Muscle layer of colon (tissue), 2 donors: ENCODE measurements at regions not wholly inside any gene's neighbourhood (a gene's known extent, or its start where the extent isn't known, plus 50 kb on each side); places are given as distances from the start of the nearest gene placed in this dataset.

Experiments
- H3K27ac ChIP-seq: one replicate; pipeline ENCODE4 v1.7.0; 2013; ENCODE audit warnings: low read depth, mild to moderate bottlenecking, low read length, moderate library complexity
- H3K27me3 ChIP-seq, 2 donors: one replicate each; pipeline ENCODE4 v1.7.0; 2013; ENCODE audit warnings: low read length in 2 of 2, mild to moderate bottlenecking in 2 of 2; ENCODE audit not compliant: insufficient read depth in 2 of 2, control insufficient read depth in 1 of 2
- H3K36me3 ChIP-seq: one replicate; pipeline ENCODE4 v1.7.0; 2013; ENCODE audit warnings: mild to moderate bottlenecking, low read length; ENCODE audit not compliant: insufficient read depth
- H3K4me1 ChIP-seq: one replicate; pipeline ENCODE4 v1.7.0; 2013; ENCODE audit warnings: mild to moderate bottlenecking, low read length; ENCODE audit not compliant: insufficient read depth
- H3K4me3 ChIP-seq, 2 donors: one replicate each; pipeline ENCODE4 v1.7.0; 2013; ENCODE audit warnings: low read length in 2 of 2, low read depth in 1 of 2, mild to moderate bottlenecking in 1 of 2, moderate library complexity in 1 of 2
- H3K9ac ChIP-seq: one replicate; pipeline ENCODE4 v1.7.0; 2013; ENCODE audit warnings: low read length
- H3K9me3 ChIP-seq: one replicate; pipeline ENCODE4 v1.7.0; 2013; ENCODE audit warnings: mild to moderate bottlenecking, low read length
- donor health status: abdominal sarcoma.
- donor health status: Adenocarcinoma of cecum.

GRCh38 chr14:98647754-98648153 is 624.2 kb downstream of the BCL11B start:
- Histone ChIP-seq H3K4me1 (no peaks in the 10 kb centered on the region), H3K9ac (no peak overlapping the region), H3K27me3 (no peaks in the 10 kb centered on the region), H3K4me3 (no peak overlapping the region), H3K27ac (no peak overlapping the region), H3K36me3 (no peaks in the 10 kb centered on the region), H3K9me3 (no peaks in the 10 kb centered on the region)

- Histone ChIP-seq H3K9me3 (no peaks in the 10 kb centered on the region), H3K4me3 (no peak overlapping the region), H3K36me3 (no peaks in the 10 kb centered on the region), H3K9ac (no peak overlapping the region), H3K27ac (no peak overlapping the region), H3K4me1 (no peaks in the 10 kb centered on the region), H3K27me3 (no peaks in the 10 kb centered on the region)
These were observed 621.0 kb downstream of the BCL11B start for GRCh38 chr14:98651037-98651436.

GRCh38 chr14:98665007-98665406 is 607.0 kb downstream of the BCL11B start:
- H3K27ac ChIP-seq, result no peak overlapping the region
- H3K36me3 ChIP-seq, result no peaks in the 10 kb centered on the region

DNA sequence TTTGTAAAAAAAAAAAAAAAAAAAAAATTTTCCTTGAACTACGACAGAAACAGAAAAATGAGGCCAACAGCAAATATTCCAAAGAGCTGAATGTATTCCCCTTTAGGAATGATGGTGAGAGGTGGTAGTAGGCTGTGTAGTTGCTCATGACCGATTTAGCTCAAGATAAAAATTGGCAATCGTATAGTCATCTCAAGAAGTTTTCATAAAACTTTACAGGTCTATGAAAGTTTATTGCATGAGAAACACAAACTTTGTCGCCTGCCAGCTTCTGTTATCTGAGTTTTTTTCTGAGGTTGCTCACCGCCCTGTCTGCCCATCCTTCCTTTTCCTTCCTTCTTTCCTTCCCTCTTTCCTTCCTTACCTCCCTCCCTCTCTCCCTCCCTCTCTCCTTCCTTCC is 605.5 kb downstream of the BCL11B start:
- Histone ChIP-seq H3K27ac (no peak overlapping the region), H3K9me3 (no peaks in the 10 kb centered on the region), H3K4me3 (no peak overlapping the region), H3K4me1 (no peaks in the 10 kb centered on the region), H3K9ac (no peak overlapping the region), H3K36me3 (no peaks in the 10 kb centered on the region), H3K27me3 (no peaks in the 10 kb centered on the region)

More at GRCh38 chr14:98665007-98665406, 607.0 kb downstream of the BCL11B start:
- no peak overlapping the region for H3K9ac ChIP-seq
- H3K4me1 ChIP-seq, result no peaks in the 10 kb centered on the region
- H3K4me3 ChIP-seq, result no peak overlapping the region
- no peaks in the 10 kb centered on the region for H3K27me3 ChIP-seq
- H3K9me3 ChIP-seq, result no peaks in the 10 kb centered on the region

DNA sequence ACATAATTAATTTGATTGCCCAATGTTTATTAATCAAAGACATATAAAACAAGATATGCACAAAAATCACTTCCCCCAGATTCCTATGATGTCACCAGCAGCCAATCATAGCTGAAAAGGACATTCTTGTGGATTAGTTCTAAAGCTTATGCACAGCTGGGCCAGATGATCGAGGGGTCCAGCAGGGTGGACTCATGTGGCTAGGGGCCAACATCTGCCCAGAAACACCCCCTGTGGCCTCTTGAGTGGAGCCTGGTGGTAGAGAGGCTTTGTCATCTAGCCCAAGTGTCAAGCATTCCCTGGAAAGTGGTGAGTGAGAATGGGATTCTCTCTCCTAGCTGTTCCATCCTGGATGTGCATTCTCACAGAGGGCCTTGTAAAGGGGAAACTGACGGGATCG is 590.0 kb downstream of the BCL11B start:
- no peak overlapping the region for H3K27ac ChIP-seq

DNA sequence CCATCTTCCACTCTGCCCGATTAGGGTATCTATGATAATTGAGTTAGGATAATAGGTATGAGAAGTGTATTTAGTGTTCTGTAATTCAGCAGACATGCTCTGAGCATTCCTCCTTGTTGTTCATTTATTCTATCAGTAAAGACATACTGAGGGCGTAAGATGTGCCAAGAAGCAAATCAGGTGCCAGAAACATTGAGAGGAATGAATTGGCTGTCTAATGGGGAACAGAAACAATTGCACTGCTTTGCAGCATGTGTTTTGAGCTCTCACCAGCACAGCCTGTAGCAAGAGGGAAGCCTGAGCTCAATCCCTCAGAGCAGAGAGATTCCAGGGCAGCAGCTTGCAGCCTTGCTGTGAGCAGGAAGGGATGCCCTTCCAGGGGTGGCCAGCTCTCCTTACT is 589.3 kb downstream of the BCL11B start:
- Histone ChIP-seq H3K36me3 (no peaks in the 10 kb centered on the region), H3K27ac (no peak overlapping the region), H3K9me3 (no peaks in the 10 kb centered on the region), H3K4me3 (no peak overlapping the region), H3K9ac (no peak overlapping the region), H3K27me3 (no peaks in the 10 kb centered on the region), H3K4me1 (no peaks in the 10 kb centered on the region)

More for the DNA sequence above, 590.0 kb downstream of the BCL11B start:
- H3K4me3 ChIP-seq, result no peak overlapping the region
- H3K36me3 ChIP-seq, result no peaks in the 10 kb centered on the region
- H3K9me3 ChIP-seq, result no peaks in the 10 kb centered on the region
- H3K4me1 ChIP-seq, result no peaks in the 10 kb centered on the region
- no peaks in the 10 kb centered on the region for H3K27me3 ChIP-seq
- H3K9ac ChIP-seq, result no peak overlapping the region

DNA sequence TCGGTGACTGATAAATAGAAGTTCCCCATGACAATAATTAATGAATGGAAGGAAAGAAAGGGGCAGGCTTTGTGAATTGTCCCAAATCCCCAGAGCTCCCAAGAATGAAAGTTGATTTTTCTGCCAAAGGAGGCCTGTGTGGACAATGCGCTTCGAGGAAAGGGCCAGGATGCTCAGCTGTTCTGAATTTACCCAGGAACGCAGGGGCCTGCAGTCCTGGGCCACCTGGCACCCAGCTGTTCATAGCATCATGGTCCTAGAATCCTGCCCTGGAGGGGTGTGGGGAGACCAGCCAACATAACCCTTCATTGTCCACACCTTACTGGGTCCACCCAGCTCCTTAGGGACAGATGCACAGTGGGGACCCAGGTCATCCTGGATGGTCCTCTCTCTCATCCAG is 587.5 kb downstream of the BCL11B start:
- Histone ChIP-seq H3K9ac (no peak overlapping the region), H3K9me3 (no peaks in the 10 kb centered on the region), H3K27me3 (no peaks in the 10 kb centered on the region), H3K27ac (no peak overlapping the region), H3K36me3 (no peaks in the 10 kb centered on the region), H3K4me1 (no peaks in the 10 kb centered on the region), H3K4me3 (no peak overlapping the region)

DNA sequence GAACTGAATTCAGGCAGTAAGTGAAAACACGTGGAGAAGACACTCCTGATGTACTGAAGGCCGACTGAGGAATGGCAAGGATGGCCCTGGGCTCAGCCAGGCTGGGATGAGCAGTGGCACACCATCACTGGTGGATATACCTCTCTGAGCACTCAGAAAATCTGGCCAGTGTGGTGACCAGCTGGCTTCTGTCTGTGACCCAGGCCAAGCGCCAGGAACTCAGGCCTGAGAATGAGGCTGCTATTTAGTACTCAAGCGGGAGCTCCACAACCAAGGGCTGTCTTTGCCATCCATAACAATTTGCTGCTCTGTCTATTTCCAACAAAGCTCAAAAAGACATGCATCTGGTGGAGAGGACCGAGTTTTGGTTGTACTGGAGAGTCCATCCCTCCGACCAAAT is 586.3 kb downstream of the BCL11B start:
- H3K27ac ChIP-seq, result no peak overlapping the region
- no peaks in the 10 kb centered on the region for H3K36me3 ChIP-seq

DNA sequence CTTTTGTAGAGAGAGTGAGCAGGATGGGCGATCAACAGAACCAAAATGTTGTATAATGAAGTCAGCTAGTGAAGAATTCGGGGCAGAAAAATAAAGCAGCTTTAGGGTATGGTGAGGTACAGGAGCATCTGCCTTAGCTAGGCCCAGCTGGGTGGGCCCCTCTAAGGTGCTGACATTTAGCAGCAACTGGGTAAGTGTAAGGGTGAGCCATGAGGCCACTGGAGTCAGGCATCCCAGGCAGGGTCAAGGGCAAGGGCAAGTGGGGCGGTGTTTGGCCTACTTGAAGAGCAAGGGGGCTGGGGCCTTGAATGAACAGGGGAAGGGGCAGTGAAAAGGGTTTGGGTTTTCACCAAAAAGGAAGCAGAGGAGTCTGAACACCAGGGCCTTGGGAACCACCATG is 583.6 kb downstream of the BCL11B start:
- Histone ChIP-seq H3K9me3 (no peaks in the 10 kb centered on the region), H3K9ac (no peak overlapping the region), H3K4me1 (peaks cover 4% of the 10 kb centered on the region), H3K36me3 (no peaks in the 10 kb centered on the region), H3K27me3 (no peaks in the 10 kb centered on the region), H3K4me3 (no peak overlapping the region), H3K27ac (no peak overlapping the region)

More for the DNA sequence above, 586.3 kb downstream of the BCL11B start:
- Histone ChIP-seq H3K4me3 (no peak overlapping the region), H3K4me1 (peaks cover under 1% of the 10 kb centered on the region), H3K9ac (no peak overlapping the region), H3K27me3 (no peaks in the 10 kb centered on the region), H3K9me3 (no peaks in the 10 kb centered on the region)

GRCh38 chr14:98689951-98690350 is 582.0 kb downstream of the BCL11B start:
- Histone ChIP-seq H3K9me3 (no peaks in the 10 kb centered on the region), H3K36me3 (no peaks in the 10 kb centered on the region), H3K27me3 (no peaks in the 10 kb centered on the region), H3K4me3 (no peak overlapping the region), H3K9ac (no peak overlapping the region), H3K27ac (no peak overlapping the region), H3K4me1 (peaks cover 4% of the 10 kb centered on the region)

DNA sequence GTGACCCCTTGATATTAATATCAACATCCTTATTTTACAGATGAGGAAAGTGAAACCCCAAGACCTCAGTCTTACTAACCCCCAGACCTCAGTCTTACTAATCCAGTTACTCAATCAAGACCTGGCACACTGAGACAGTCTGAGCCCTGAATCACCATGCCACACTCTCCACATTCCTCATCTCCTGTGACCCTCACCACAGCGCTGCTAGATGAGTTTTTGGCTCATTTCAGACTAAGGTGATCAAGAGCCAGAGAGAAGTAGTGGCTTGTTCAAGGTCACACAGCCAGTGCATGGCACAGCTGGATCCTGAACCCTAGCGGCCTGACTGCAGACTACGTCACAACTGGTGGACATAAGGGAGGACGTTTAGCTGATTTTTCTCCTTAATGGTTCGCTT is 579.2 kb downstream of the BCL11B start:
- Histone ChIP-seq H3K9ac (no peak overlapping the region), H3K4me1 (peaks cover 4% of the 10 kb centered on the region), H3K27ac (no peak overlapping the region), H3K27me3 (no peaks in the 10 kb centered on the region), H3K4me3 (no peak overlapping the region), H3K9me3 (no peaks in the 10 kb centered on the region), H3K36me3 (no peaks in the 10 kb centered on the region)

DNA sequence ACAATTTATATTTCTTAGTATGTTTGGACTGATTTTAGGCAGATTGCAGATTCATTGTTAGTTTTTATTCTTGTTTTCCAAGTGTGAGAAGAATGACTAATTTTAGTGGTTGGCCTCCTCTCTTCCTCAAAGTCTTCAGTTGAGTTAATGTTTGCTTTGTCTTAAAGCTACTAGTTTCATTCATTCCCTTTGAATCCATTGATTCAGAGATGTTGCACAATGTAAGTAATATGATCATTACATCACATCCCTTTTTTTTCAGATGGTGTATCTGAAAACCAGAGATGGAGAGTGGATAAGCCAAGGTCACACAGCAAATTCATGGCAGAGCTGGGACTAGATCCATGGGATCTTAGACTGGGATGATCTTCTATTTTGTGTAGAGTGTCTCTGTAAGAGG is 577.5 kb downstream of the BCL11B start:
- Histone ChIP-seq H3K9ac (no peak overlapping the region), H3K9me3 (no peaks in the 10 kb centered on the region), H3K36me3 (no peaks in the 10 kb centered on the region), H3K4me1 (peaks cover 4% of the 10 kb centered on the region), H3K27me3 (no peaks in the 10 kb centered on the region), H3K27ac (no peak overlapping the region), H3K4me3 (no peak overlapping the region)
